GM12891 (cell line): ENCODE measurements at regions not wholly inside any gene's neighbourhood (a gene's known extent, or its start where the extent isn't known, plus 50 kb on each side); places are given as distances from the start of the nearest gene placed in this dataset.

Experiments used
- POLR2A ChIP-seq: IDR thresholded peaks from 2 replicates; pipeline ENCODE4 v1.6.1; 2011; ENCODE audit warnings: low read depth, low read length, control low read depth
- POLR2AphosphoS5 ChIP-seq: IDR thresholded peaks from 2 replicates; pipeline ENCODE4 v1.6.1; 2011; ENCODE audit warnings: low read depth, low read length, control low read depth
- POU2F2 ChIP-seq: IDR thresholded peaks from 2 replicates; pipeline ENCODE4 v1.6.1; 2011; ENCODE audit warnings: low read depth, mild to moderate bottlenecking, control low read depth, low read length, moderate library complexity
- SPI1 ChIP-seq: IDR thresholded peaks from 2 replicates; pipeline ENCODE4 v1.6.1; 2011; ENCODE audit warnings: low read depth, low read length, control low read depth
- TAF1 ChIP-seq: IDR thresholded peaks from 2 replicates; pipeline ENCODE4 v1.6.1; 2011; ENCODE audit warnings: low read depth, low read length, control low read depth

- TF ChIP-seq SPI1, result peak; percentile 43; the same call in 1 of the 2 replicates
- TF ChIP-seq POLR2A, result no peak
- no peak for TF ChIP-seq POLR2AphosphoS5
- TF ChIP-seq TAF1, result no peak
- no peak for TF ChIP-seq POU2F2
Measured at GRCh38 chr12:93226361-93226760, 151.4 kb upstream of the NUDT4 start.
